Progenitor cell of endocrine pancreas (in vitro differentiated cells): ENCODE measurements at regions not wholly inside any gene's neighbourhood (a gene's known extent, or its start where the extent isn't known, plus 50 kb on each side); places are given as distances from the start of the nearest gene placed in this dataset.
"Not testable (repeated sequence)": the region's sequence is repeated elsewhere in the genome, so short reads cannot be mapped to it uniquely, and the experiment has no call there.

ENCODE experiments used
- DNase-seq: peaks from one replicate; pipeline ENCODE4 v3.0.0; 2021; ENCODE audit warnings: low spot score; ENCODE audit not compliant: unreplicated experiment
- H3K27ac Mint-ChIP-seq: 2 replicates; pipeline ENCODE4 v1.8.0; 2021; ENCODE audit warnings: mild to moderate bottlenecking, moderate library complexity, mixed read lengths
- H3K27me3 Mint-ChIP-seq: 2 replicates; pipeline ENCODE4 v1.8.0; 2021; ENCODE audit warnings: mixed read lengths
- H3K36me3 Mint-ChIP-seq: 2 replicates; pipeline ENCODE4 v1.8.0; 2022; ENCODE audit warnings: mixed read lengths; ENCODE audit not compliant: insufficient read depth
- H3K4me1 Mint-ChIP-seq: 2 replicates; pipeline ENCODE4 v1.8.0; 2021; ENCODE audit warnings: low read depth, mixed read lengths
- H3K4me3 Mint-ChIP-seq: 2 replicates; pipeline ENCODE4 v1.8.0; 2021; ENCODE audit warnings: low read depth, mild to moderate bottlenecking, moderate library complexity, mixed read lengths
- H3K9me3 Mint-ChIP-seq: 2 replicates; pipeline ENCODE4 v1.8.0; 2021; ENCODE audit warnings: low read depth, mixed read lengths
- TF ChIP-seq, protein P1 (sequence below): fragments of 200-600 bp; sonication (generic); IDR thresholded peaks from one replicate; pipeline ENCODE4 v1.5.0; 2021; ENCODE audit warnings: antibody characterized with exemption, mild to moderate bottlenecking; ENCODE audit not compliant: unreplicated experiment

GRCh38 chr6:4664911-4665310 lies 111.3 kb upstream of the CDYL start:
- Mint-ChIP-seq H3K4me3 (no peak overlapping the region), H3K36me3 (no peaks in the 10 kb centered on the region), H3K27ac (no peak overlapping the region), H3K27me3 (peaks cover 24% of the 10 kb centered on the region), H3K9me3 (no peaks in the 10 kb centered on the region), H3K4me1 (no peaks in the 10 kb centered on the region)
- TF ChIP-seq, protein P1, sequence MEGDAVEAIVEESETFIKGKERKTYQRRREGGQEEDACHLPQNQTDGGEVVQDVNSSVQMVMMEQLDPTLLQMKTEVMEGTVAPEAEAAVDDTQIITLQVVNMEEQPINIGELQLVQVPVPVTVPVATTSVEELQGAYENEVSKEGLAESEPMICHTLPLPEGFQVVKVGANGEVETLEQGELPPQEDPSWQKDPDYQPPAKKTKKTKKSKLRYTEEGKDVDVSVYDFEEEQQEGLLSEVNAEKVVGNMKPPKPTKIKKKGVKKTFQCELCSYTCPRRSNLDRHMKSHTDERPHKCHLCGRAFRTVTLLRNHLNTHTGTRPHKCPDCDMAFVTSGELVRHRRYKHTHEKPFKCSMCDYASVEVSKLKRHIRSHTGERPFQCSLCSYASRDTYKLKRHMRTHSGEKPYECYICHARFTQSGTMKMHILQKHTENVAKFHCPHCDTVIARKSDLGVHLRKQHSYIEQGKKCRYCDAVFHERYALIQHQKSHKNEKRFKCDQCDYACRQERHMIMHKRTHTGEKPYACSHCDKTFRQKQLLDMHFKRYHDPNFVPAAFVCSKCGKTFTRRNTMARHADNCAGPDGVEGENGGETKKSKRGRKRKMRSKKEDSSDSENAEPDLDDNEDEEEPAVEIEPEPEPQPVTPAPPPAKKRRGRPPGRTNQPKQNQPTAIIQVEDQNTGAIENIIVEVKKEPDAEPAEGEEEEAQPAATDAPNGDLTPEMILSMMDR, result no peak
- DNase-seq, result no peak

DNA sequence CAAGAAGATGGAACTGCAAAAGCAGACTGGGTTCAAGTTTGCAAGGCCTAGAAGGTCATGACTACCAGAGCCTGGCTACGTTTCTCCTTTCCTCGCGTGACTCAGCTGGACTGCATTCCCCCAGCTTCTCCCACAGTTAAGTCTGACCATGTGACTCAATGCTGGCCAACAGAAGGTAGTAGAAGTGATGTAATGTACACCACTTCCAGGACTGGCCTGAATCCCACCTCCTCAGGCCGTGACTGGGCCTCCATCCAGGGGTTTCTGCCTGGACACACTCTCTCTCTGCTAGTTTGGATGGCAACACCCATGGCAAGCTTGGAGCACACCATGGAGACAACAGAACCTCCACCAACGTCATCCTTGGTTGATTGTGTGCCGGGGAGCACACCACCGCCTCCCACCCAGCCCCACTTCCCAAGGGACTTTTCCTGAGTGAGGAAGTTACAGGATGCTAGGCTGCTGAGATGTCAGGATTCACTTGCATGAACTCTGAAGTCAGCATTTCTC lies 112.0 kb upstream of the CDYL start:
- TF ChIP-seq, protein P1, result no peak
- Mint-ChIP-seq H3K27me3 (peaks cover 24% of the 10 kb centered on the region), H3K27ac (no peak overlapping the region), H3K36me3 (no peaks in the 10 kb centered on the region), H3K9me3 (no peaks in the 10 kb centered on the region), H3K4me1 (no peaks in the 10 kb centered on the region), H3K4me3 (no peak overlapping the region)
- DNase-seq, result no peak

DNA sequence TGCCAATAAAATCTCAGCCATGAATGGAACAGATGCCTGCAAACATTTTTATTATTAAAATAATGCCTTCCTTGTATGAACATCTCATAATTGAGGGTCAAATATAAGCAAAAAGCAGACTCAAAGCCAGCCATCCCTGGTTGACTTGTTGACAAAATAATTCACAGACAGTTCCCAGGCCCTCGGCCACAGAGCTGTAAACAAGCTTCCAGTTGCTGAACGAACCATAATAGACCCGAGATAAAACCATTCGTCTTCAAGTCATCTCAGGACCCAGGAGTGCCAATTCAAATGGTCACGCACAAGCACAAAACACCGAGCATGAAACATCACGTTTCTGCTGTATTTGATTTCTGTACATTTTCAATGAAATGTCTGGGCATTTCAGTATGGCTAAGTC lies 113.3 kb upstream of the CDYL start:
- Mint-ChIP-seq H3K27me3 (peaks cover 27% of the 10 kb centered on the region), H3K27ac (no peak overlapping the region), H3K4me3 (no peak overlapping the region), H3K36me3 (no peaks in the 10 kb centered on the region), H3K9me3 (no peaks in the 10 kb centered on the region), H3K4me1 (no peaks in the 10 kb centered on the region)
- TF ChIP-seq, protein P1, result no peak
- DNase-seq, result no peak

DNA sequence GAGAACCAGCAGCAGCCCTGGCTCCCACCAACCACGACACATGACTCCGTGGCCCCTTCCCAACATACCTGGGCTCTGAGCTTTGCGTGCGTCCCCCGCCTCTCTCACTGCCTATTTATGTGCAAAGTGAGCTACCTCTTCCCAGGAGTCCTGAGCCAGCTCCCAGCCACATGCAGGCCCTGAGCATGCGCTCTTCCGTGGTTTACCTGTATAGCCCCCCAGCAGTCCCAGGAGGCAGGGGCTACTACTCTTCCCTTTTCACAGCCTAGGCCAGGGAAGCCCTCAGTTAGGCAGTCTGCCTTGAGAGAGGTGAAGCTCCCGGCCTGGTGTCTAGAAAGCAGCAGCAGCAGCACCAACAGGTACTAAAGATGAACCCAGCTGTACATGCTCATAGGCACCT lies 114.8 kb upstream of the CDYL start:
- TF ChIP-seq, protein P1, result no peak
- H3K9me3 Mint-ChIP-seq, result no peaks in the 10 kb centered on the region
- H3K27ac Mint-ChIP-seq, result no peak overlapping the region
- no peak for DNase-seq
- no peak overlapping the region for H3K4me3 Mint-ChIP-seq
- no peaks in the 10 kb centered on the region for H3K4me1 Mint-ChIP-seq
- no peaks in the 10 kb centered on the region for H3K36me3 Mint-ChIP-seq
- H3K27me3 Mint-ChIP-seq, result peaks cover 18% of the 10 kb centered on the region

- Mint-ChIP-seq H3K4me1 (no peaks in the 10 kb centered on the region), H3K27ac (no peak overlapping the region), H3K36me3 (no peaks in the 10 kb centered on the region), H3K27me3 (peaks cover 15% of the 10 kb centered on the region), H3K9me3 (no peaks in the 10 kb centered on the region), H3K4me3 (no peak overlapping the region)
- DNase-seq, result no peak
- TF ChIP-seq, protein P1, result no peak
Measured at GRCh38 chr6:4660377-4661321, 115.6 kb upstream of the CDYL start.

- H3K9me3 Mint-ChIP-seq, DNase-seq, H3K27me3 Mint-ChIP-seq, H3K27ac Mint-ChIP-seq, H3K4me3 Mint-ChIP-seq, H3K4me1 Mint-ChIP-seq, H3K36me3 Mint-ChIP-seq: not testable (repeated sequence)
Measured at GRCh38 chr6:4659719-4660118, 116.5 kb upstream of the CDYL start.
